Sigmoid colon (tissue), 6 donors: ENCODE measurements at regions not wholly inside any gene's neighbourhood (a gene's known extent, or its start where the extent isn't known, plus 50 kb on each side); places are given as distances from the start of the nearest gene placed in this dataset.
A peak's percentile ranks its signal among the peaks of the same experiment; 100 is the strongest.

Experiments
- DNase-seq: peaks from one replicate; pipeline ENCODE4 v3.0.0-alpha.2; 2019
- H3K27ac ChIP-seq, 4 donors: fragments of 200-600 bp; sonication (generic); one replicate each; pipeline ENCODE4 v1.5.1; 2016 to 2019; ENCODE audit warnings: mild to moderate bottlenecking in 1 of 4
- H3K27me3 ChIP-seq, 3 donors: fragments of 200-600 bp; sonication (generic); one replicate each; pipeline ENCODE4 v1.5.1; 2019; ENCODE audit warnings: mild to moderate bottlenecking in 1 of 3
- H3K36me3 ChIP-seq, 4 donors: fragments of 200-600 bp; sonication (generic); one replicate each; pipeline ENCODE4 v1.5.1; 2016 to 2019
- H3K4me1 ChIP-seq, 4 donors: fragments of 200-600 bp; sonication (generic); one replicate each; pipeline ENCODE4 v1.5.1; 2017 to 2019
- H3K4me3 ChIP-seq, 4 donors: fragments of 200-600 bp; sonication (generic); one replicate each; pipeline ENCODE4 v1.5.1; 2017 to 2019; ENCODE audit warnings: mild to moderate bottlenecking in 2 of 4, moderate library complexity in 1 of 4
- H3K9me3 ChIP-seq, 4 donors: fragments of 200-600 bp in 3 of 4; sonication (generic) in 3 of 4; one replicate each; pipeline versions ENCODE4 v1.5.1 to v1.6.1; 2013 to 2019
- CTCF ChIP-seq, 4 experiments: fragments of 450-650 bp in 3 of 4; fragments of 200-600 bp in 1 of 4; IDR thresholded peaks; one replicate each; pipeline ENCODE4 v1.5.1; 2016 to 2019; ENCODE audit warnings: antibody characterized with exemption in 4 of 4, mild to moderate bottlenecking in 3 of 4, moderate library complexity in 2 of 4
- EP300 ChIP-seq, 4 donors: sonication (generic); formaldehyde crosslinking; IDR thresholded peaks; one replicate each; pipeline ENCODE4 v1.6.1; 2017; ENCODE audit warnings: antibody characterized with exemption in 4 of 4
- POLR2A ChIP-seq, 2 donors: fragments of 450-650 bp; IDR thresholded peaks; one replicate each; pipeline ENCODE4 v1.6.1; 2016; ENCODE audit warnings: antibody characterized with exemption in 2 of 2, mild to moderate bottlenecking in 2 of 2, moderate library complexity in 2 of 2
- POLR2AphosphoS5 ChIP-seq, 4 donors: sonication (generic); formaldehyde crosslinking; IDR thresholded peaks; one replicate each; pipeline ENCODE4 v1.6.1; 2017; ENCODE audit warnings: antibody characterized with exemption in 4 of 4
- WGBS, 2 donors: extraction: QIAGEN DNeasy Blood & Tissue Kit; methylation state at CpG; one replicate each; pipeline ENCODE4 v1.1.7; 2013; 5-methylcytosine and 5-hydroxymethylcytosine counted together
- intact Hi-C: fragments of 100-400 bp; cut with DNase I; formaldehyde crosslinking; loops from one replicate; pipeline ENCODE4 v1.15.1; 2023
- donor health status: healthy with polysubstance abuse.
- donor health status: healthy.

GRCh38 chr4:128686810-128687209 lies 122.7 kb upstream of the JADE1 start:
- WGBS, 2 donors: 87 to 93% methylated on average over 2 of the region's 2 CpGs
- no peak for DNase-seq
- H3K36me3 ChIP-seq: no peaks in the 10 kb centered on the region

GRCh38 chr4:128686032-128686465 lies 123.5 kb upstream of the JADE1 start:
- Histone ChIP-seq H3K4me3 (no peak overlapping the region), H3K27ac (no peak overlapping the region), H3K4me1 (peaks cover 0 to 24% (median 10%) of the 10 kb centered on the region in 4 donors), H3K27me3 (no peaks in the 10 kb centered on the region), H3K9me3 (no peaks in the 10 kb centered on the region), H3K36me3 (no peaks in the 10 kb centered on the region)
- TF ChIP-seq POLR2AphosphoS5 (IDR thresholded peaks at IDR 0.05) (no peak), POLR2A (IDR thresholded peaks at IDR 0.05) (no peak), CTCF (IDR thresholded peaks at IDR 0.05) (no peak), EP300 (IDR thresholded peaks at IDR 0.05) (no peak)
- 93 to 94% methylated on average over 2 of the region's 2 CpGs for WGBS, 2 donors
- no peak for DNase-seq
- intact Hi-C loops: no loop called here

More at GRCh38 chr4:128686810-128687209, 122.7 kb upstream of the JADE1 start:
- Histone ChIP-seq H3K4me3 (no peak overlapping the region), H3K4me1 (peaks cover 0 to 22% (median 10%) of the 10 kb centered on the region in 4 donors), H3K27me3 (no peaks in the 10 kb centered on the region), H3K9me3 (no peaks in the 10 kb centered on the region), H3K27ac (peak overlapping the region in 1 of 4 donors; percentile 8)
- TF ChIP-seq POLR2A (IDR thresholded peaks at IDR 0.05): no peak
- TF ChIP-seq CTCF (IDR thresholded peaks at IDR 0.05): no peak
- no peak for TF ChIP-seq EP300 (IDR thresholded peaks at IDR 0.05)
- no peak for TF ChIP-seq POLR2AphosphoS5 (IDR thresholded peaks at IDR 0.05)
- intact Hi-C loops: no loop called here

GRCh38 chr4:128684016-128684415 lies 125.5 kb upstream of the JADE1 start:
- intact Hi-C loops: no loop called here
- 75 to 82% methylated on average over 2 of the region's 2 CpGs for WGBS, 2 donors

GRCh38 chr4:128682942-128683666 lies 126.4 kb upstream of the JADE1 start:
- no peak overlapping the region for H3K4me3 ChIP-seq
- 71 to 84% methylated on average over 9 of the region's 9 CpGs for WGBS, 2 donors
- no peaks in the 10 kb centered on the region for H3K9me3 ChIP-seq
- no peaks in the 10 kb centered on the region for H3K27me3 ChIP-seq
- peaks cover 0 to 11% (median 8%) of the 10 kb centered on the region in 4 donors for H3K4me1 ChIP-seq
- H3K27ac ChIP-seq: peak overlapping the region in 1 of 4 donors; percentile 30
- DNase-seq: no peak
- intact Hi-C loops: no loop called here
- TF ChIP-seq POLR2A (IDR thresholded peaks at IDR 0.05) (no peak), EP300 (IDR thresholded peaks at IDR 0.05) (no peak), CTCF (IDR thresholded peaks at IDR 0.05) (no peak), POLR2AphosphoS5 (IDR thresholded peaks at IDR 0.05) (no peak)
- H3K36me3 ChIP-seq: no peaks in the 10 kb centered on the region

More at GRCh38 chr4:128684016-128684415, 125.5 kb upstream of the JADE1 start:
- H3K27ac ChIP-seq: no peak overlapping the region
- H3K9me3 ChIP-seq: no peaks in the 10 kb centered on the region
- peaks cover 0 to 20% (median 10%) of the 10 kb centered on the region in 4 donors for H3K4me1 ChIP-seq
- no peaks in the 10 kb centered on the region for H3K36me3 ChIP-seq
- DNase-seq: no peak
- no peaks in the 10 kb centered on the region for H3K27me3 ChIP-seq
- TF ChIP-seq EP300 (IDR thresholded peaks at IDR 0.05) (no peak), POLR2A (IDR thresholded peaks at IDR 0.05) (no peak), POLR2AphosphoS5 (IDR thresholded peaks at IDR 0.05) (no peak), CTCF (IDR thresholded peaks at IDR 0.05) (no peak)
- no peak overlapping the region for H3K4me3 ChIP-seq
